HG03354 (cell line): ENCODE measurements at regions not wholly inside any gene's neighbourhood (a gene's known extent, or its start where the extent isn't known, plus 50 kb on each side); places are given as distances from the start of the nearest gene placed in this dataset.
"Not testable (repeated sequence)": the region's sequence is repeated elsewhere in the genome, so short reads cannot be mapped to it uniquely, and the experiment has no call there.

Experiments used
- ATAC-seq: cut with Tn5 transposase; IDR thresholded peaks from one replicate; pipeline ENCODE4 v1.9.1; 2021; ENCODE audit warnings: mild to moderate bottlenecking; ENCODE audit not compliant: unreplicated experiment, poor library complexity, severe bottlenecking

DNA sequence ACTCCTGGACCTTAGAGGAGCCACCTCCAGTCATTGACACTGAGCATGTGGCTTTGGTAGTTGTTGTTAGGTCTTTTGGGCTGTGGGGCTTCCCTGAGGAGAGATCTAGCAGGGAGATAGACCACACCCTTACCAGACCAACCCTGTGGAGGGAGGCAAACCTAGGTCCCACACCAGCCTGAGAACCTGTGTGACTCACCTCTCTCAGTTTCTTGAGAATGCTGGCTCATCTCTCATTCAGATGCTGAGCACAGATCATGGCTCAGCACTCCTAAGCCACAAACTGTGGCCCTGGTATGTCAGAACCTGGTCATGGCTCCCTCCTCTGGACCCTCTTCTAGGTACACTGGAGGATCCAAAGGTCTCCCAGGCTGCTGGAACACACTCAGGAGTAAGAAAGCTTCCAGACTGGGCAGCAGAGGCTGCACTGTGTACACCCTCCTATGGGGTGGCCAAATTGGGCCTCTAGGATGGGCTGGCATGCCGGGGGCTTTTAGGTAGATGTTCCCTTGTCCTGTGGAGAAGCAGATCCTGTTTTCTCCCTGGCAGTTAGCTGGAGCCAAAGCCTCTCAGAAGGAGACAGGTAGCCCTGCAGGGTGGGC lies 1294.5 kb downstream of the KHDRBS2 start:
- no peak for ATAC-seq

GRCh38 chr6:60952500-60952899 lies 1333.5 kb downstream of the KHDRBS2 start:
- no peak for ATAC-seq

DNA sequence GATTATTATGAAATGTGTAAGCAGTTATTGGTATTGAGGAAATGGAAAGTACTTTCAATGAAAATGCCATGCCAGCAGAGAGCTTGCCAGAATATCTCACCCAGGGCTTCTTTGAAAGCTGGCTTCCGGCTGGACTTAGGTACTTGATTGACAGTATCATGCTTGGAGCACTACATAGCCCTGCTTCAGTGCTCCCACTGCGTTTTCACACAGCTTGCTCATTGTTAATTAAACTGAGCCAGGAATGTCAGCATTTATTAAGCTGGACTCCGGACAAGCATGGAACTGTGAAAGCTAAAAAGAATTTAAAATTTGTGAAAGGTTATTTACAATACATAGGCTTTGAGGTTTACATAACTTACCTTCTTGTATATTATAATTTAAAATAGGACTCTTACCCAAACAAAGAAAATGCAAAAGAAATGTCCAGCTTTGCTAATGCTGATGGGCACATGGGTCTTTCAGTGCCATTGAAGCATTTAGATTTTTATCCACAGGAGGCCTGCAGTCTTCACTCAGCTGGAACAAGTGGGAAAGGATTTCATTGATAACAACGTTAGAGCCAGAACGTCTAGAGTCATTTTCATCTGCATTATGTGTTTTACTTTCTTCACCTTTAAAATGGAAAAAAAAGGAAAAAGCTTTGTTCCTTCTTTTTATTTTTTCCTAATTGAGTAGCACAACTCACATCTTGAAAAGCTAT lies 1335.7 kb downstream of the KHDRBS2 start:
- not testable (repeated sequence) for ATAC-seq

DNA sequence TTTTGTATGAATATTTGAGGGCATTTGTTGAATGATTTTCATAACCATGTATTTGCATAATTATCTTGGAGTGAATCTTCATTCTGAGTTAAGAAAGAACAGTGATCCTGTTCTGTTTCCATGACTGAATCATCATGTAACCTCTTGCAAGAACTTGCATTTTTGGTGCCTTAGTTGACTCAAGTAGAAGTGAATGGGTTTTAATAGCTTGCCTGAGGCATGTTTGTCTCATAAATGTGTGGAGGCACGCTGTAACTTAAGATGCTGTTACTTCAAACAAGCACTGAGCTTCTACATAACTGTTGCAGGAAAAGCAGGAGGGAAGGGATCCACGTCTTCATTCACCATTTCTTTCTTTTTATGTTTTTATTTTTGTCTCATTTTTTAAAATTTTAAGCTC lies 1338.6 kb downstream of the KHDRBS2 start:
- ATAC-seq = not testable (repeated sequence)

GRCh38 chr6:60944803-60945202 lies 1341.2 kb downstream of the KHDRBS2 start:
- not testable (repeated sequence) for ATAC-seq

GRCh38 chr6:60935970-60936369 lies 1350.1 kb downstream of the KHDRBS2 start:
- not testable (repeated sequence) for ATAC-seq

DNA sequence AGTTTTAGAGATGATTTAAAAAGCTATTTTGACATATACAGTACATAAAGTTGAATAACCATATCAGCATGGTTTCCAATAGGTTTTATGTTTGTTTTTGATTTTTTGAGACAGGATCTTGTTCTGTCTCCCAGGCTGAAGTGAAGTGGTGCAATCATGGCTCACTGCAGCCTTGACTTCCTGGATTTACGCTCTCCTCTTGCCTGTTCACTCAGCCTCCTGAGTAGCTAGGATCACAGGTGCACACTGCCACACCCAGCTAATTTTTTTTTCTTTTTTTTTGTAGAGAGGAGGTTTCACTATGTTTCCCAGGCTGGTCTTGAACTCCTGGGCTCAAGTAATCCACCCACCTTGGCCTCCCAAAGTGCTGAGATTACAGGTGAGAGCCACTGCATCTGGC lies 1366.4 kb downstream of the KHDRBS2 start:
- ATAC-seq = not testable (repeated sequence)

GRCh38 chr6:60903860-60904259 lies 1382.2 kb downstream of the KHDRBS2 start:
- ATAC-seq = not testable (repeated sequence)

- ATAC-seq = not testable (repeated sequence)
These were observed 1392.7 kb downstream of the KHDRBS2 start for GRCh38 chr6:60893374-60893773.

DNA sequence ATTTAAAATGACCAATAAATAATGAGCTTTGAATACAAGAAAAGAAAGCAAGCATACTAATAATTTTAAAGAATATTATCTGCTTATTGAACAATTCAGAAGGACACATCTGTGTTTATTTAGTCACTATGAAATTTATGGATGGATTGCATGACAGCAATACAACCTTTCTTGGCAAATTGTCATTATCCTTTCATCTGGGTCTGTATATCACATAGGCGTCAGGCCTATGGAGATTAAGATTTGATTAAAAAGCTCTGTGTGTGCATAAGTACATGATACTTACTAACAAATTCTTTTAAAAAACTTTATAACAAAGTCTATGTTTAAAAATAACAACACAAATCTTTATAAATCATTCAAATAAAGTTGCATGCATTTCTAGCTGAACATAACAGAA lies 1394.4 kb downstream of the KHDRBS2 start:
- no peak for ATAC-seq

DNA sequence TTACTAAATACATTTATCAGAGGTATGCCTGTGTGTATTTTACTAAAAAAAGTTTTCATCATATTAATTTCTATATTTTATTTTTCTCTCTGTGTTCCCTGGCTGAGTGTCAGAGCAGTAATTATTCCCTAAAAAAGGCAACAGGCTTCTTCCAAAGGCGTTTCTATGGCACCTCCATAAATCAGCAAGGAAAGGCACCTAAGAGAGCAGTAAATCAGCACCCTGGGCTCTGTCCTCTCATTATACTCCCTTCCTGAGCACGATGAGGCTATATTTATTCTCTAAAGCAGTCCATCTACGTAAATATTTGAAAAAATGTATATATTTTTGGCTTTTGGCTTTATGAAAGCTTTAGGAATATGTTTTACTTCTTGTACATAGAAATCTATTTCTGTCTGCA lies 1408.6 kb downstream of the KHDRBS2 start:
- ATAC-seq = not testable (repeated sequence)

GRCh38 chr6:60870779-60871178 lies 1415.2 kb downstream of the KHDRBS2 start:
- not testable (repeated sequence) for ATAC-seq

- ATAC-seq = no peak
These were observed 1418.5 kb downstream of the KHDRBS2 start for GRCh38 chr6:60867548-60867947.

DNA sequence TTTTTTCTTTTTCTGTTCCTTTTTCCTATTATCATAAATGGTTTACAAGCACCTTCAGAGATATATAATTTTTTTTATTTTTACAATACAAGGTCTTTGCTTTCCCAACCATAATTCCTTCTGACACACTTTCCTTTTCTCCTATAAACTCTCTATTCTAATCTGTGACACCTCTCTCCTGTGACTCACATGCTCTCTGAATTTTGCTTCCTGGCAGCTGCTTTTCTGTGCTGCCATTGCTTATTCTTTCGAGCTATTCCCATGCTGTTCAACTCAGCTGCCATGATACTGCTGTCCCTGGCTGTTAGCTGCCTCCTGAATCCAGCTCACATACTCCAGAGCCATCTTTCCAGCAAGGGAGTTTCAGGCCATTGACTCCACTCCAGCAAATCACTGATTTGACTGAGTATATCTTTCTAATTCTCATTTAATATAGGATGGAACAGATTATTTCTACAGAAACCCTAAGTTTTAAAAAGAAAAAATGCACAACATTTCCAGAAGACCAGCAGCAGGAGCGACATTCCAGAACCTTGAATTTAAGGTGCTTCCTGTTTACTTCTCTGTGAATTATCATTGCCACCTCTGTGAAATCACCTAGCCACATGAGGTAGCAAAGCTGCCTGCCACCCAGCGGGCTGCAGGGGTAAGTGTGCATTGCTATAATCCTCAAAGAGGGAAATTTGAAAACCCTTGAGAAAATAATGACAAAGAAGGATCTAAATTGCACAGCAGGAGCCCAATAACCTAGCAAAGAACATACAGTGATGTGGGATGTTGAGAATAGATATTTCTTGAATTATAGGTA lies 1442.6 kb downstream of the KHDRBS2 start:
- ATAC-seq = not testable (repeated sequence)

- ATAC-seq = not testable (repeated sequence)
These were observed 1455.3 kb downstream of the KHDRBS2 start for GRCh38 chr6:60830726-60831125.

GRCh38 chr6:60822597-60822996 lies 1463.4 kb downstream of the KHDRBS2 start:
- not testable (repeated sequence) for ATAC-seq

DNA sequence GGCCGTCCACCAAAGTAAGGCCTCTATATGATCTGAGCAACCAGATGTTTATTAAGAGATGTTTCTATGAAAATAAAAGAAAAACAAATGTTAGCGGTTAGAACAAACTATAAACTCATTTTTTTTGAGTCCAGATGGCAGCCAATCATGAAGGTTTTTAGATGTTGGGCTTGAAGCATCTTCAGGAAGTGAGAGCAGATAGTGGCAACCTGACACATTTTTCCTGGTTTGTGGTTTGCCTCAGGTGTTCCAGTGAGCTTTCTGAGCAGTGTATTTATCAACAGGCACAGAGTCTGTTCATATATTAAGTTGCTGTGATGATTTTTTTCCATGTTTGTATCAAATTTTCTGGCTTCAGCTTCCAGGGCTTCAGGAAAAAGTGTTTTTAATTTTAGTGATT lies 1468.0 kb downstream of the KHDRBS2 start:
- ATAC-seq = not testable (repeated sequence)

GRCh38 chr6:60814784-60815183 lies 1471.2 kb downstream of the KHDRBS2 start:
- ATAC-seq = not testable (repeated sequence)

GRCh38 chr6:60813897-60814596 lies 1472.0 kb downstream of the KHDRBS2 start:
- ATAC-seq = not testable (repeated sequence)

DNA sequence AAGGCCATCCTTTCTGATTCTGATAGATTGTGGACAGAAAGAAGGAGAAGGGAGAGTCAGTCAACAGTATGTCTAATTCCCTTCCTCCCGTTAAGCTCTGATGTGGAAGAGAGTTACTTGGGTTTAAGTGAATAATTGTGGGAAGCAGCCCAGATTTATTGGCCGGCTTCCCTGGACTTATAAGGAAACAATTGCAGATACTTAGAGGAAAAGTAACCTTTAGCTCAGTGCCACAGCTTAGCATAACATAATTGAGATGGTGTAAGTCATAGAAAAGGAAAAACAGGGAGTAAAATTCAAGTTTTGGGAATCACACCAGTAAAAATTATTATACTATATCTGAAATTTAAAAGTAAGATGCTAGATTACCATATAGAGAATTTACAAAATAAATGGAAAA lies 1475.8 kb downstream of the KHDRBS2 start:
- ATAC-seq = not testable (repeated sequence)
